Left ventricle myocardium inferior (tissue), 1 donor: ENCODE measurements at regions not wholly inside any gene's neighbourhood (a gene's known extent, or its start where the extent isn't known, plus 50 kb on each side); places are given as distances from the start of the nearest gene placed in this dataset.

ENCODE experiments used
- DNase-seq: peaks from one replicate; pipeline ENCODE4 v3.0.0-alpha.2; 2020
- H3K27ac ChIP-seq: fragments of 200-600 bp; replicated peaks from 2 replicates; pipeline ENCODE4 v1.8.0; 2021
- H3K27me3 ChIP-seq: fragments of 200-600 bp; 2 replicates; pipeline ENCODE4 v1.8.0; 2021; ENCODE audit warnings: low read depth
- H3K36me3 ChIP-seq: fragments of 200-600 bp; 2 replicates; pipeline ENCODE4 v1.8.0; 2021
- H3K4me1 ChIP-seq: fragments of 200-600 bp; 2 replicates; pipeline ENCODE4 v1.8.0; 2021
- H3K4me3 ChIP-seq: fragments of 200-600 bp; 2 replicates; pipeline ENCODE4 v1.8.0; 2021; ENCODE audit warnings: mild to moderate bottlenecking, moderate library complexity
- H3K9me3 ChIP-seq: fragments of 200-600 bp; replicated peaks from 2 replicates; pipeline ENCODE4 v1.8.0; 2021
- CTCF ChIP-seq: fragments of 200-600 bp; IDR thresholded peaks from 2 replicates; pipeline ENCODE4 v1.8.0; 2021; ENCODE audit warnings: antibody characterized with exemption, mild to moderate bottlenecking, borderline replicate concordance
- intact Hi-C: fragments of 100-400 bp; cut with micrococcal nuclease; formaldehyde crosslinking; loops from one replicate; pipeline ENCODE4 v1.11.0; 2022
- donor health status: DM: no; HTN: yes; CAD: no; lungs with severe emphysema.

GRCh38 chr9:18346745-18347144 lies 127.2 kb upstream of the ADAMTSL1 start:
- Histone ChIP-seq H3K4me3 (no peak overlapping the region), H3K27ac (no peak overlapping the region), H3K4me1 (peaks cover 3% of the 10 kb centered on the region), H3K27me3 (no peaks in the 10 kb centered on the region), H3K36me3 (no peaks in the 10 kb centered on the region), H3K9me3 (no peaks in the 10 kb centered on the region)
- intact Hi-C loops: no loop called here
- TF ChIP-seq CTCF: no peak
- DNase-seq: no peak

- DNase-seq: no peak
- H3K27me3 ChIP-seq: no peaks in the 10 kb centered on the region
- no peaks in the 10 kb centered on the region for H3K36me3 ChIP-seq
- intact Hi-C loops: no loop called here
- H3K27ac ChIP-seq: no peak overlapping the region
- no peaks in the 10 kb centered on the region for H3K9me3 ChIP-seq
- no peak for TF ChIP-seq CTCF
- H3K4me3 ChIP-seq: no peak overlapping the region
- peaks cover 3% of the 10 kb centered on the region for H3K4me1 ChIP-seq
Measured at GRCh38 chr9:18347386-18348082, 126.4 kb upstream of the ADAMTSL1 start.

- H3K27ac ChIP-seq: no peak overlapping the region
- H3K27me3 ChIP-seq: no peaks in the 10 kb centered on the region
- intact Hi-C loops: no loop called here
- DNase-seq: no peak
- no peaks in the 10 kb centered on the region for H3K36me3 ChIP-seq
- H3K4me1 ChIP-seq: peaks cover 3% of the 10 kb centered on the region
- no peak for TF ChIP-seq CTCF
- no peaks in the 10 kb centered on the region for H3K9me3 ChIP-seq
- H3K4me3 ChIP-seq: no peak overlapping the region
Measured at GRCh38 chr9:18348083-18348475, 125.9 kb upstream of the ADAMTSL1 start.

- H3K4me1 ChIP-seq: peaks cover 3% of the 10 kb centered on the region
- no peak for DNase-seq
- no peak overlapping the region for H3K27ac ChIP-seq
- no peaks in the 10 kb centered on the region for H3K9me3 ChIP-seq
- H3K4me3 ChIP-seq: no peak overlapping the region
- H3K27me3 ChIP-seq: no peaks in the 10 kb centered on the region
- TF ChIP-seq CTCF: no peak
- no peaks in the 10 kb centered on the region for H3K36me3 ChIP-seq
- intact Hi-C loops: no loop called here
Measured at GRCh38 chr9:18349530-18349929, 124.4 kb upstream of the ADAMTSL1 start.

GRCh38 chr9:18350036-18350435 lies 123.9 kb upstream of the ADAMTSL1 start:
- Histone ChIP-seq H3K27ac (no peak overlapping the region), H3K27me3 (no peaks in the 10 kb centered on the region), H3K4me3 (no peak overlapping the region), H3K4me1 (peaks cover 3% of the 10 kb centered on the region), H3K9me3 (no peaks in the 10 kb centered on the region), H3K36me3 (no peaks in the 10 kb centered on the region)
- no peak for TF ChIP-seq CTCF
- intact Hi-C loops: no loop called here
- no peak for DNase-seq
